GM21515 (cell line): ENCODE measurements at regions not wholly inside any gene's neighbourhood (a gene's known extent, or its start where the extent isn't known, plus 50 kb on each side); places are given as distances from the start of the nearest gene placed in this dataset.

Experiments used
- ATAC-seq: cut with Tn5 transposase; IDR thresholded peaks from one replicate; pipeline ENCODE4 v1.9.1; 2021; ENCODE audit not compliant: unreplicated experiment

GRCh38 chr9:115964710-115965347, 188.8 kb upstream of the PAPPA start:
- ATAC-seq, result no peak

DNA sequence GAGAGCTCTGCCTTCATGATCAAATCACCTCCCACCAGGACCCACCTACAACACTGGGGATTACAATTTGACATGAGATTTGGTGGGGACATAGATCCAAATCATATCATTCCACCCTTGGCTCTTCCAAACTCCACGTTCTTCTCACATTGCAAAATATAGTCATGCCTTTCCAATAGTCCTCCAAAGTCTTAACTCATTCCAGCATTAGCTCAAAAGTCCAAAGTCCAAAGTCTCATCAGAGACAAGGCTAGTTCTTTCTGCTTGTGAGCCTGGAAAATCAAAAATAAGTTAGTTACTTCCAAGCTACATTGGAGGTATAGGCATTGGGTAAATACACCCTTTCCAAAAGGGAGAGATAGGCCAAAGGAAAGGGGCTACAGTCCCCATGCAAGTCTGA, 186.9 kb upstream of the PAPPA start:
- no peak for ATAC-seq

GRCh38 chr9:115969096-115969495, 184.5 kb upstream of the PAPPA start:
- ATAC-seq, result no peak

DNA sequence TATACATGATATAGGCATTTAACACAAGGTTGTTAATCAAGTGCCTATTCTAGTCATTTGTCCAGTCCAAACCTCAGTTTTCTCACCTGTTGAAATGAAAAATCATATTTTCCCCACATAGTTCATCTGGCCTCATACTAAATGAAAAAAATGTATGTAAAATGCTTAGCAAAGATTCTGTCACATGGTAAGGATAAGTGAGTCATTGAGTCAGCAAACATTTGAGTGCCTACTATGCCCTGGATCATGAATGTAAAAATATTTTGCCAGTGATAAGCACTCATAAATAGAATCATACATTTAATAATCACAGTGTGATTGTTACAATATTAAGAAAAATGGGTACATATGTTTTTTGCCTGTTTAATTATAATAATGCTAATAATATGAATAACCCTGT, 181.2 kb upstream of the PAPPA start:
- ATAC-seq, result no peak

DNA sequence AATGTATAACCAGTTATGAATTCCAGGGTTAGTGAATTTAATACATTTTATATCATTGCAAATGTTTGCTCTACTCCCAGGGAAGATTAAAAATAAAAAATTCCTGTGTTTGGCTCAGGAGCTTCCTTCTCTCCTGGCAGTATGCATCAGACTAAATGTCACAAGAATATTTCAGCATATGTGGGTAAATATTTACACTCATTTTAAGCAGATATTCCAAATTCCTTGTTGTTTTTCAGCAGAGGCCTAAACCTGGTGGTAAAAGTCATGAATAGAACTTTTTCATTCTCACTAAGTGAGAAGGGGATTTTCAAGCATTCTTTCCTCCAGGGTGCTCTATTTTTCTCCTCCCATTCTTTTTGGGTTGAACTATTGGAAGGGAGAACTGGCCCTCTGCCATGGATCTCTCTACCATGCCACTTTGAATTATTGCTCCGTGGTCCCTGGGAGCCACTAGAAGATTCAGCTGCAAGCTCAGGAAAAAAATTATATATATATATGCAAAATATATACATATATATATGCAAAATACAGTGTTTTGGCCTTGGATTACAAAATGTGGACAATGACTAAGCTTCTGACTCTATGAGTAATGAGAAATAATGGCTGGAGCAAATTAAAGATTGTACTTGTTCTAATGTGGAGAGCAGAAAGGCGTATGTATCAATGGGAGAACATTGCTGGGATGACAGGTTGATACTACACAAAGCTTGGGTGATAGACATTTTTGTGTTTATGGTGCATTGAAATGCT, 180.6 kb upstream of the PAPPA start:
- no peak for ATAC-seq

DNA sequence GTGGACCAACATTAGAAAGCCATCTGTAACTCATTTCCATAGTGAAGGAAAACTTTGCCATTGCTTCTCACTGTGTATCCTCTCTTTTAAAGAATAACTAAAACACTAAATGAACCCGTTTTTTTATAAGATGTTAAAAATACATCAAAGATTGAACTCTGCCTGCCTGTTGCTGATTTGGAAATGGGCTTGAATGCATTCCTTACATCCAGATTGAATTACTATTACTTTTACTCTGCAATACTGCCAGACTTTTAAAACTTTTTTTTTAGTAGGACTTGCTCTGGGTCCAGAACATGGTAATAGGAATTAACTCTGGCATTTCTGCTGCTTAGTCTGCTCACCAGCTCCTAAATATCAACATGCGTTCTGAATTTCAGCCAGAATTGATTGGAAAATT, 176.8 kb upstream of the PAPPA start:
- ATAC-seq, result no peak

DNA sequence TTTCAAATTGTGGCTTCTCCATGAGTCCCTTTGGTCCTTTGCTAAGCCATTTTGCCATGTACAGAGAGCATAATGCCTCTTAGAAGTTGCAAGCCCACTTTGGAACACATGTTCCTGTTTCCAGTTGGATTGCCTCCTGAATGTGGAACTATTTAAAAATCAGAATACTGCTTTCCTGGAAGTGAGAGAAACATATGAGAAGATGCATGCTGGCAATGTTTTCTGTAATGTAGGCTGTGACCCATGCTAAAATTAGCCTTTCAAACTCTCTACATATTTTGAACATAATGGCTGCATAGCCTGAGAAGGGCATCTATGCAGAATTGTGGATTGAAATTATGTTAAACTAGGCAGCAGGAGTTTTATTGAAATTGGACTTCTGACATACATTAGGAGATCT, 175.5 kb upstream of the PAPPA start:
- ATAC-seq, result no peak

DNA sequence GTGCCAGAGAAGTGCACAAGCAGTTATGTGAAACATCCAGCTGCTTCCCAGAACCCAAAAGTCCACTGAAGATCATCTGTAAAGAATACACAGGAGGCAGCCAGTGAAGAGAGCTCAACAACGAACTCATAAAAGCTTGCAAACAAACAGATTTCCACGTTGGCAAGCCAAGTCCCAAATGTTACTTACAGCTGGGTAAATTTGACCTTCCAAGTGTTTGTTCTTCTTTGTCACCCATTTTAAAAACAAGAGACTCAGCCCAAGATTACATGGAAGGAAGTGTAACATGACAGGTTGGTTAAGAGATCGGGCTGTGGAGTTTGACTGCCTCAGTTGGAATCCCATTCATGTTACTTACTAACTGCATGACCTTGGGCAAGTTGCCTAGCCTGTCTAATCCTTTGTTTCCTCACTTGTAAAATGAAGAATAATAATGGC, 174.9 kb upstream of the PAPPA start:
- ATAC-seq, result no peak

DNA sequence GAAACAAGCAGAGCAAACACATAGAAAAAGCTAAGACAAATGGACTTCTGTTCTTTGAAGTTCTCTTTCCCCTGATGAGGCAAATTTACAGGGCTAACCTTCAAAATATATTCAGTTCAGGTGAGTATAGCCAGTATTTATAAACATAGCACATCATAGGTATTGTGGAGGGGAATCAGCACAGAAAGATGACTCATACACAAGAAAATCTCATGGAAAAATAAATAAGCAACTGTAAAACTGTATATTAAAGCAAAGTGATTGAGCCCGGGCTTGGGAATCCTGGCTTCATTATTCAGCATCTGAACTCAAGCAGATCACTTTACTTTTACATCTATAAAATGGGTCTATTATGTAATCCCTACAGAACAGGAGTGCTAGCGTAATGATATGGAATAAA, 173.5 kb upstream of the PAPPA start:
- no peak for ATAC-seq

DNA sequence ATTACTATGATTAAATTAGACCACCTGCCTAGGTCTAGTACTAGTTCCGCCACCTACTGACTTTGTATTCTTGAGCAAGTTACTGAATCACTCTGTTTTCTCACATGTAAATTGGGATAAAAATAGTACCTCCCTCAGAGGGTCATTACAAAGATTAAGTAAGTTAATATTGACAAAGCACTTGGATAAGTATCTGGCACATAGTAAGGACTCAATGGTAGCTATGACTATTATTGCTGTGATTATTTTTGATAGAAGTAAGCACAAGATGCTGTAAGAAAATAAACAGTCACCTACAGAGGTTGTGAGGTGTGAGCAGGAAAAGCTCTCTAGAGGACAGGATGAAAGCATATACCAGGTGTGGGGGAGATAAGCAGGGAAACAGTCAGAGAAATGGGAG, 173.1 kb upstream of the PAPPA start:
- ATAC-seq, result no peak

GRCh38 chr9:115980976-115981375, 172.6 kb upstream of the PAPPA start:
- ATAC-seq, result no peak

DNA sequence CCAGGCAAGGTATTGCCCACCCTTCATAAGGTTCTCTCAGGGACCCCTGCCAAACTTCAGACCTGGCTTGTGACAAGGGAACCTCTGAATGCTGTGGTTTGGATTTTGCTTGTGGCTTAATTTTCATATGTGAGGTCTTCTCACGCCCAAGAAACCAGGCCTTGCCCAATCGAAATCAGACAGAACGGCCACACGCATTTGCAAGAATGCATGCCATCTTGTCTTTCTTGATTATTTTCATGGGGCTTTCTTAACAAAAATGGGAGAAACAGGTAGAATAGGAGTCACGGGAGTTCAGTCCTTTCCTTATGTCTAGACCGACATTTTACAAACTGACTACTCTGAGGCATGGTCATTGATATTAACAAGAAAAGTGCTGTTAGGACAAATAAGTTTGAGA, 170.2 kb upstream of the PAPPA start:
- no peak for ATAC-seq

DNA sequence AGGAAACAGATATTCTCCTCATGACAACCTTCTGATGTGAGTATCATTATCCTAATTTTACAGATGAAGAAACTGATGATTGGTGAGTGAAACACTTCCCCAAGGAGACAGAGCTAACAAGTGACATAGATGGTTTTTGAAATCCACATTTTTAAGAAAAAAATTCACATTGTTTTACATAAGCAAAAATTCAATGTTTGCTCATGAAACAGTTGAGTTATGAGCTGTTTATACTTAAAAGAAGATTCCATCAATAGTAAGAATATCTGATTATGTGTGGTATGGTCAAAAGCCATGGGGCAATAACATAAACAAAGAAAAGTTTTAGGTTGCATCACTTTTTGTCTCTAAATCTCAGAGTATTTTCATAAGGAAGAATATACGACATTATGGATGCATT, 167.9 kb upstream of the PAPPA start:
- ATAC-seq, result no peak

DNA sequence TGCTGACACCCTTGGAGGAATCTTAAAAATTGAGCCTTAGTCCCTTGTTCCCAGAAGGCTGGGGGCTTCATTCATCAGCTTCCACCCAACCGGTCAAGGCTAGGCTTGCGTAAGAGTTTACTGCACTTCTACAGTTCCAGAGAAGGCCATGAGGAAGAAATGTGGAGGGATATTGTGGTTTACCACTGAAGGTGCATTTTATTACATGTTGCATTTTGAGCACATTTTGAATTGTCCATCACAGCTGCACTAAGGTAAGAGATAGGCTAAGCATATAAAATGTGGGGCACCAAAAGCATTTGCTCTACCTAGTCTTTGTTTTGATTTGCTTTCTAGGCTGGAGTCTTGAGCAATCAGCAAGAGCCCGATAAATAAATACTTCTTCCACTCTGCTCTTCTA, 167.1 kb upstream of the PAPPA start:
- ATAC-seq, result no peak

DNA sequence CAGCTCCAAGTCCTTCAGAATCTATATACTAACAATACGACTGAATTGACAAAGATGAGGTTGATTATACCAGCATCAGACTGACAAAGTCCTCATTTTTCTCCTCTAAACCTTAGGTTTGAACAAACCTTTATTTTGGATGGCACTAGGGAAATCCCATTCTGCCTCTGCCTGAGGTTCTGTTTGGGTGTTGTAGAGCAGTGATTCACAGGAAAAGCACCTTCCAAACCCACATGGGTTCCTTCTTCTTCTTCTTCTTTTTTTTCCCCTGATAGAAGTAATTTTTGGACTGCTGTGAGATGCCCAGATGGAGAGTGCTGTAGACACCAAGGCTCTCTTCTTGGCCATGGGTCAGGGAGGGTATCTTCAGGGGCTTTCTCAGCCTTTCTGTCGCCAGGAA, 164.9 kb upstream of the PAPPA start:
- ATAC-seq, result no peak

DNA sequence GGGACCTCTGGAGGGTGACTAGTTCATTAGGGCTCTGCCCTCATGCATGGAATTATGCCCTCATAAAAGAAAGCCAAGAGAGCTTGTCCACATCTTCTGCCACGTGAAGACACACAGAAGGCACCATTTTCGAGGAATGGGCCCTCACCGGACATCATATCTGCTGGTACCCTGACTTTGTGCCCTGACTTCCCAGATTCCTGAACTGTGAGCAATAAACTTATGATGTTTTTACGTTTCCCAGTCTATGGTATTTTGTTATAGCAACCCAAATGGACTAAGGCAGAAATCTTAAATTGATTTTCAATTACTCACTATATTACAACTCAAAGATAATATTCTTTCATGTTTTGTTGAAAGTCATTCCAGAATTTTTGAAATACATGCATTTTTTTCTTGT, 163.8 kb upstream of the PAPPA start:
- no peak for ATAC-seq

DNA sequence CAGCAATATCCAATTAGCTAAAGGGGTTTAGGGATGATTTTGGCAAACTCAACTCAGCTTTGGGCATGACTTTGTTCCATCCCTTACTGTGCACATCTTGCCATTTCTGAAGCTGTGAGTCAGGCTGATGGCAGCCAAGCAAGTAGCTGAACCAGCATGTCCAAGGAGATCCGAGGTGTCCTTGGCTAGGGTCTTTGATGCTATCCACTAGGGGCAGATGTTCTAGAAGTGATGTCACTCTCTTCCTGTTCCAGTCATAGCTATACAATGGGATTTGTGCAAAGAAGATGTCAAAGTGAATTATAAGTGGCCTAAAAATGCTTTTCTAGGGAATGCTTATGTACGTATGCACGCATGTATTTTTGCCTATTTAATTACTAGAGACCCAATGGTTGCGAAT, 160.8 kb upstream of the PAPPA start:
- ATAC-seq, result no peak

DNA sequence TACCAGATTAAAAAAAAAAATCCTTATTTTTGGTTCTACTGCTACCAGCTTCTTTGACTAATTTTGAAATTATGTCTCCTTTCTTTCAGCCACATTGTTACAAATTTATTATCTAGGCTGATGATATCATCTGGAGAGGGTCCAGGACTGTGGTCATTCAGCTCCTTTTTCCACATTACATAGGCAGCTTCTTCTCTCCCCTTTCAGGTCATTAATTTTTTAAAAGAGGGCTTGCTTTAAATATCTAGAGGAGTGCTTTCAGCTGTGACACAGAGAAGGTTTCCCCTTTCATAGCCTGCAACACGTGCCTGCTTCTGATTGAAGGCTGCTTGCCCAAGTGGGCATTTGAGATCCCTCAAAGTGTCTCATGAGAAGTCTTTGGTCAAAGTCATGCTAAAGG, 155.7 kb upstream of the PAPPA start:
- no peak for ATAC-seq

GRCh38 chr9:115998666-115999065, 154.9 kb upstream of the PAPPA start:
- no peak for ATAC-seq

DNA sequence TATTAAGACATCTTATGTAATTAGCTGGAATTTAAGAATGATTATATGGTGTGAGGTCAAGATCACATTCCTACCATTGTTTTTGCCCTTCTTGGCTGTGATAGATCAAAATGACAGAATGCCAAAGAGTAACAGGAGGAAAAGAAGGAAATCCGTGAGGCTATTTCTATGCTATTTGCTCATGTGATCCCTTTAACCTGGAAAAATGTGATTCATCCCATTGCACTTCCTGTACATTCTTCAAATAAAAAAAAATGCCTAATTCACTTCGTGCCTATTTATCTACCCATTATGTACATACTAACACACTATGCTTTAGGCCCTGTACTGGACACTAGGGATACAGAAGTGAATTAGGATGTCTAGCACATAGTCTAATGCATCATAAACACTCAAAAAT, 154.1 kb upstream of the PAPPA start:
- ATAC-seq, result no peak

GRCh38 chr9:116000748-116001329, 152.8 kb upstream of the PAPPA start:
- ATAC-seq, result no peak

DNA sequence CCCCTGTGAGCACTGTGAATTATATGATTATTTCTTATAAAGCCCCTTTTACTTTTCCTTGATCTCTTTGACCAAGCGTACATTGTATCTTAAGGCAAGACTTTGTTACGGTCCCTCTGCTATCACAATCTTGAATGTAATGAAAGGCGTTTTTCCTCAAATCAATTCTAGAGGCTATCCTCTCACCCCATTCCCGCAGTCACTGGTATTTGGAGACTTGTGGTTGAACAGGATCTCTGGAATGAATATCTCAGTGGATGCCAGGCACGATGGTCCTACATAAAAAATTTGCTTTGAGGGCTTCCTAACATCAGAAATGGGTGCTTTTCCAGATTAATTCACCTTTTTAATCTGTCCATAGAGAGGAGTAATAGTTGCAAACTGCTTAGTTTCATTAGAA, 151.4 kb upstream of the PAPPA start:
- no peak for ATAC-seq

GRCh38 chr9:116002624-116003023, 151.0 kb upstream of the PAPPA start:
- ATAC-seq, result no peak
